HCT116 (cell line): ENCODE measurements at regions not wholly inside any gene's neighbourhood (a gene's known extent, or its start where the extent isn't known, plus 50 kb on each side); places are given as distances from the start of the nearest gene placed in this dataset.

Experiments
- ATAC-seq: fragments of 200-7000 bp; cut with Tn5 transposase; 2 replicates; pipeline ENCODE4 v1.9.1; 2020; ENCODE audit warnings: mild to moderate bottlenecking, moderate library complexity
- BruUV-seq: library from RNA; stranded (reverse); fragments of 400-500 nt; replicated peaks from 2 replicates; lab custom pipeline; 2021; lab: Mats Ljungman, UMichigan
- CTCF ChIA-PET: fragments of 300-600 bp; sonication (Branson Sonifier 250); formaldehyde crosslinking; loops from one replicate; lab custom pipeline; 2021; ENCODE audit warnings: antibody characterized with exemption; lab: Charles Lee
- POLR2A ChIA-PET: fragments of 300-600, 350-600 bp; sonication (Branson Sonifier 250); formaldehyde crosslinking; loops from one replicate; lab custom pipeline; 2021; ENCODE audit warnings: antibody characterized with exemption; lab: Charles Lee
- RAD21 ChIA-PET, 2 experiments: fragments of 300-600 bp; sonication (Branson Sonifier 250); formaldehyde crosslinking; loops; one replicate each; lab custom pipeline; 2023; ENCODE audit warnings: low total read pairs in 2 of 2; ENCODE audit not compliant: uncharacterized antibody in 2 of 2, unreplicated experiment in 2 of 2, low non-redundant PET in 1 of 2; lab: Charles Lee
- DNase-seq: peaks from one replicate; pipeline ENCODE4 v3.0.0-alpha.2; 2010; ENCODE audit warnings: low read depth, low spot score
- H2AFZ ChIP-seq: fragments of 200-600 bp; shearing (Covaris generic), sonication (generic); 2 replicates; pipeline ENCODE4 v1.6.1; 2017; ENCODE audit warnings: low read depth, mixed run types, mixed read lengths, antibody characterized with exemption, low read length; ENCODE audit not compliant: poor library complexity, severe bottlenecking
- H3K27ac ChIP-seq: 2 replicates; pipeline ENCODE4 v1.5.1; 2012; ENCODE audit warnings: low read depth, low read length
- H3K27me3 ChIP-seq: fragments of 200-600 bp; sonication (generic); 2 replicates; pipeline ENCODE4 v1.6.1; 2016; ENCODE audit warnings: mixed run types, low read length, mixed read lengths; ENCODE audit not compliant: insufficient read depth
- H3K36me3 ChIP-seq, 2 experiments: fragments of 200-500 bp in 1 of 2; fragments of 200-600 bp in 1 of 2; sonication (Bioruptor generic) in 1 of 2; sonication (generic) in 1 of 2; 2 replicates each; pipeline versions ENCODE4 v1.5.1 to v1.6.1; 2014 to 2016; ENCODE audit warnings: low read length in 2 of 2, inconsistent platforms in 1 of 2, mixed read lengths in 1 of 2, mixed run types in 1 of 2; ENCODE audit not compliant: insufficient read depth in 2 of 2, control insufficient read depth in 1 of 2
- H3K4me1 ChIP-seq, 2 experiments: fragments of 200-600 bp in 1 of 2; sonication (generic) in 1 of 2; 2 replicates each; pipeline versions ENCODE4 v1.5.1 to v1.6.1; 2012 to 2017; ENCODE audit warnings: low read length in 2 of 2, inconsistent platforms in 1 of 2, mild to moderate bottlenecking in 1 of 2, mixed read lengths in 1 of 2, mixed run types in 1 of 2, moderate library complexity in 1 of 2; ENCODE audit not compliant: insufficient read depth in 2 of 2, control insufficient read depth in 1 of 2
- H3K4me2 ChIP-seq: fragments of 200-600 bp; sonication (generic); 2 replicates; pipeline ENCODE4 v1.6.1; 2017; ENCODE audit warnings: mixed run types, low read length, mixed read lengths
- H3K4me3 ChIP-seq, 2 experiments: fragments of 200-600 bp in 1 of 2; sonication (generic) in 1 of 2; replicated peaks in 1 of 2; 2 replicates each; pipeline ENCODE4 v1.5.1; 2011 to 2016; ENCODE audit warnings: low read length in 2 of 2, control low read depth in 1 of 2, low read depth in 1 of 2, mild to moderate bottlenecking in 1 of 2, mixed read lengths in 1 of 2, mixed run types in 1 of 2
- H3K79me2 ChIP-seq: fragments of 200-600 bp; sonication (generic); 2 replicates; pipeline ENCODE4 v1.6.1; 2017; ENCODE audit warnings: mild to moderate bottlenecking, mixed run types, low read length, moderate library complexity, mixed read lengths; ENCODE audit not compliant: insufficient read depth
- H3K9ac ChIP-seq: fragments of 200-600 bp; sonication (generic); 2 replicates; pipeline ENCODE4 v1.6.1; 2016; ENCODE audit warnings: low read length, mixed read lengths
- H3K9me2 ChIP-seq: fragments of 200-600 bp; sonication (generic), shearing (Covaris generic); 2 replicates; pipeline ENCODE4 v1.6.1; 2017; ENCODE audit warnings: mixed run types, mild to moderate bottlenecking, moderate library complexity; ENCODE audit not compliant: insufficient read depth
- H3K9me3 ChIP-seq, 2 experiments: fragments of 200-500 bp in 1 of 2; fragments of 200-600 bp in 1 of 2; sonication (Bioruptor generic) in 1 of 2; sonication (generic) in 1 of 2; 2 replicates each; pipeline ENCODE4 v1.6.1; 2014 to 2017; ENCODE audit warnings: low read length in 2 of 2, mixed read lengths in 2 of 2, inconsistent platforms in 1 of 2, low read depth in 1 of 2, mild to moderate bottlenecking in 1 of 2, mixed run types in 1 of 2, moderate library complexity in 1 of 2; ENCODE audit not compliant: control insufficient read depth in 1 of 2, insufficient read depth in 1 of 2
- H4K20me1 ChIP-seq: fragments of 200-600 bp; sonication (generic), shearing (Covaris generic); 2 replicates; pipeline ENCODE4 v1.6.1; 2017; ENCODE audit warnings: mixed run types, mild to moderate bottlenecking, moderate library complexity; ENCODE audit not compliant: insufficient read depth
- EGR1 ChIP-seq: IDR thresholded peaks from 2 replicates; pipeline ENCODE4 v1.6.1; 2012; ENCODE audit warnings: low read depth
- ELF1 ChIP-seq: IDR thresholded peaks from 2 replicates; pipeline ENCODE4 v1.6.1; 2012; ENCODE audit warnings: low read depth, borderline replicate concordance
- EZH2 ChIP-seq: fragments of 200-600 bp; sonication (generic); IDR thresholded peaks from 2 replicates; pipeline ENCODE4 v1.6.1; 2017; ENCODE audit warnings: antibody characterized with exemption, mixed run types
- EZH2phosphoT487 ChIP-seq: fragments of 200-600 bp; IDR thresholded peaks from 2 replicates; pipeline ENCODE4 v1.6.1; 2018; ENCODE audit warnings: antibody characterized with exemption, borderline replicate concordance
- FOSL1 ChIP-seq: IDR thresholded peaks from 2 replicates; pipeline ENCODE4 v1.6.1; 2012; ENCODE audit warnings: low read depth
- POLR2A ChIP-seq: IDR thresholded peaks from 2 replicates; pipeline ENCODE4 v1.7.0; 2011; ENCODE audit warnings: borderline replicate concordance; ENCODE audit not compliant: insufficient read depth, insufficient read length; ENCODE audit errors: extremely low read depth
- POLR2AphosphoS5 ChIP-seq: IDR thresholded peaks from 2 replicates; pipeline ENCODE4 v1.6.1; 2011; ENCODE audit warnings: mild to moderate bottlenecking, low read depth, low read length, moderate library complexity
- RAD21 ChIP-seq: IDR thresholded peaks from 2 replicates; pipeline ENCODE4 v1.6.1; 2012; ENCODE audit warnings: low read depth, mild to moderate bottlenecking
- SIN3A ChIP-seq: IDR thresholded peaks from 2 replicates; pipeline ENCODE4 v1.6.1; 2012; ENCODE audit warnings: low read depth
- SP1 ChIP-seq: IDR thresholded peaks from 2 replicates; pipeline ENCODE4 v1.6.1; 2012; ENCODE audit warnings: low read depth
- SRF ChIP-seq: IDR thresholded peaks from 2 replicates; pipeline ENCODE4 v1.6.1; 2012; ENCODE audit warnings: low read depth
- TCF7L2 ChIP-seq: IDR thresholded peaks from 2 replicates; pipeline ENCODE4 v1.7.0; 2011; ENCODE audit warnings: borderline replicate concordance, inconsistent platforms; ENCODE audit not compliant: insufficient read depth, insufficient read length; ENCODE audit errors: extremely low read depth
- YY1 ChIP-seq: IDR thresholded peaks from 2 replicates; pipeline ENCODE4 v1.6.1; 2011; ENCODE audit warnings: low read length, low read depth, moderate library complexity, mild to moderate bottlenecking; ENCODE audit not compliant: insufficient replicate concordance; ENCODE audit errors: extremely low read depth
- ZFX ChIP-seq: fragments of 450-650 bp; IDR thresholded peaks from 2 replicates; pipeline ENCODE4 v1.6.1; 2017
- intact Hi-C: fragments of 100-400 bp; cut with micrococcal nuclease; formaldehyde crosslinking; loops from 2 replicates; pipeline ENCODE4 v1.10.0; 2022
- TF ChIP-seq, protein P1 (sequence below): IDR thresholded peaks from 2 replicates; pipeline ENCODE4 v1.6.1; 2012
- TF ChIP-seq, protein P2 (sequence below): IDR thresholded peaks from 2 replicates; pipeline ENCODE4 v1.6.1; 2011; ENCODE audit warnings: mild to moderate bottlenecking, low read length, moderate library complexity; ENCODE audit not compliant: insufficient replicate concordance; ENCODE audit errors: extremely low read depth
- TF ChIP-seq, protein P3 (sequence below): IDR thresholded peaks from 2 replicates; pipeline ENCODE4 v1.6.1; 2012; ENCODE audit warnings: low read depth

DNA sequence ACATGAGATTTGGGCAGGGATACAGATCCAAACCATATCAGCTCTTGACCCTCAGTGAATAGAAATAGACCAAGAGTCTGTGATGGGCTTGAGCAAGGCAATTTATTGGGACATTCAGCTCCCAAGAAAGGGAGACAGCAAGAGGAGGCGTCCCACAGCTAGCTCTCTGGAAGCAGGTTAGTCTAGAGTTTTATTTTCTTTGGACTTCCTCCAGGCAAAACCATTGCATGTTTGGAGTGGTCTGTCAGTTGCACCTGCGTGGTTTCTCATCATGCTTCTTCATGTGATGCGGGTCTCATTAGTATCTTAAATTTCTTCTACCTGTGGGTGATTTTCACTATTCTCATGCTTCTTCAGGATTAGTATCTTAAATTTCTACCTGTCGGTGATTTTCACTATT is 1530.6 kb downstream of the PLA2G4A start:
- Histone ChIP-seq H3K4me2 (no peak overlapping the region), H3K79me2 (no peaks in the 10 kb centered on the region), H3K27me3 (no peaks in the 10 kb centered on the region), H3K9ac (no peak overlapping the region), H3K9me3 (no peaks in the 10 kb centered on the region), H3K27ac (no peak overlapping the region), H2AFZ (no peak overlapping the region), H3K9me2 (no peaks in the 10 kb centered on the region), H3K4me3 (no peak overlapping the region), H4K20me1 (no peaks in the 10 kb centered on the region), H3K36me3 (no peaks in the 10 kb centered on the region), H3K4me1 (no peaks in the 10 kb centered on the region)
- ChIA-PET RAD21 (no interaction called here), POLR2A (no interaction called here), CTCF (no interaction called here)
- ATAC-seq: no peak
- intact Hi-C loops: no loop called here
- DNase-seq: no peak
- TF ChIP-seq POLR2AphosphoS5: no peak
- no peak for TF ChIP-seq ELF1
- TF ChIP-seq EGR1: no peak
- TF ChIP-seq, protein P1, sequence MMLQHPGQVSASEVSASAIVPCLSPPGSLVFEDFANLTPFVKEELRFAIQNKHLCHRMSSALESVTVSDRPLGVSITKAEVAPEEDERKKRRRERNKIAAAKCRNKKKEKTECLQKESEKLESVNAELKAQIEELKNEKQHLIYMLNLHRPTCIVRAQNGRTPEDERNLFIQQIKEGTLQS: no peak
- TF ChIP-seq TCF7L2: no peak
- TF ChIP-seq FOSL1: no peak
- no peak for TF ChIP-seq EZH2phosphoT487
- TF ChIP-seq YY1: no peak
- no TSS peak for BruUV-seq

DNA sequence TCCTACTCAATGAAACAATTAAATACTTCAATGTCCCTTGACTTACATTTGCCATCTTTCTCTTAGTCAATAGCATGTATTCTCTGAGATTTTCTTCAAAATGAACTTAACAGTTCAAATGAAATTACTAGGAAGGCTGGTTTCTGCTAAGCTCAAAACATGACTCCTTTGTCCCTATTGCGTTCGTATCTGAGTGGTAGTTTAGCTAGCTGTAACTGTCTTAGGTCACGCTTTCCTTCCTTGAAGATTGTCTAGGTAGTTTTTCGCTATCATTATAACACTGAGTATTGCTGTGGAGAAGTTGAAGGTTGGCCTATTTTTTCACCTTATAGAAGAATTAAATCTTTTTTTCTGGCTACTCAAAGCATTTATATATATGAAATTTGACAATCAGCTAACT is 1535.2 kb downstream of the PLA2G4A start:
- RAD21 ChIA-PET: no interaction called here
- H3K4me2 ChIP-seq: no peak overlapping the region
- no peak overlapping the region for H3K27ac ChIP-seq
- no peaks in the 10 kb centered on the region for H3K9me3 ChIP-seq
- no peaks in the 10 kb centered on the region for H3K79me2 ChIP-seq
- H3K36me3 ChIP-seq: no peaks in the 10 kb centered on the region
- BruUV-seq: no TSS peak
- H3K27me3 ChIP-seq: no peaks in the 10 kb centered on the region
- CTCF ChIA-PET: no interaction called here
- no peak for DNase-seq
- no peaks in the 10 kb centered on the region for H3K4me1 ChIP-seq
- no peak overlapping the region for H2AFZ ChIP-seq
- no peak overlapping the region for H3K4me3 ChIP-seq
- POLR2A ChIA-PET: no interaction called here
- H3K9ac ChIP-seq: no peak overlapping the region
- TF ChIP-seq POLR2AphosphoS5 (no peak), SIN3A (no peak), FOSL1 (no peak), EZH2phosphoT487 (no peak), EGR1 (no peak), EZH2 (no peak), POLR2A (no peak), RAD21 (no peak), SP1 (no peak), ZFX (no peak), SRF (no peak), ELF1 (no peak)
- TF ChIP-seq, protein P2, sequence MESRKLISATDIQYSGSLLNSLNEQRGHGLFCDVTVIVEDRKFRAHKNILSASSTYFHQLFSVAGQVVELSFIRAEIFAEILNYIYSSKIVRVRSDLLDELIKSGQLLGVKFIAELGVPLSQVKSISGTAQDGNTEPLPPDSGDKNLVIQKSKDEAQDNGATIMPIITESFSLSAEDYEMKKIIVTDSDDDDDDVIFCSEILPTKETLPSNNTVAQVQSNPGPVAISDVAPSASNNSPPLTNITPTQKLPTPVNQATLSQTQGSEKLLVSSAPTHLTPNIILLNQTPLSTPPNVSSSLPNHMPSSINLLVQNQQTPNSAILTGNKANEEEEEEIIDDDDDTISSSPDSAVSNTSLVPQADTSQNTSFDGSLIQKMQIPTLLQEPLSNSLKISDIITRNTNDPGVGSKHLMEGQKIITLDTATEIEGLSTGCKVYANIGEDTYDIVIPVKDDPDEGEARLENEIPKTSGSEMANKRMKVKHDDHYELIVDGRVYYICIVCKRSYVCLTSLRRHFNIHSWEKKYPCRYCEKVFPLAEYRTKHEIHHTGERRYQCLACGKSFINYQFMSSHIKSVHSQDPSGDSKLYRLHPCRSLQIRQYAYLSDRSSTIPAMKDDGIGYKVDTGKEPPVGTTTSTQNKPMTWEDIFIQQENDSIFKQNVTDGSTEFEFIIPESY: no peak
- TF ChIP-seq, protein P3, sequence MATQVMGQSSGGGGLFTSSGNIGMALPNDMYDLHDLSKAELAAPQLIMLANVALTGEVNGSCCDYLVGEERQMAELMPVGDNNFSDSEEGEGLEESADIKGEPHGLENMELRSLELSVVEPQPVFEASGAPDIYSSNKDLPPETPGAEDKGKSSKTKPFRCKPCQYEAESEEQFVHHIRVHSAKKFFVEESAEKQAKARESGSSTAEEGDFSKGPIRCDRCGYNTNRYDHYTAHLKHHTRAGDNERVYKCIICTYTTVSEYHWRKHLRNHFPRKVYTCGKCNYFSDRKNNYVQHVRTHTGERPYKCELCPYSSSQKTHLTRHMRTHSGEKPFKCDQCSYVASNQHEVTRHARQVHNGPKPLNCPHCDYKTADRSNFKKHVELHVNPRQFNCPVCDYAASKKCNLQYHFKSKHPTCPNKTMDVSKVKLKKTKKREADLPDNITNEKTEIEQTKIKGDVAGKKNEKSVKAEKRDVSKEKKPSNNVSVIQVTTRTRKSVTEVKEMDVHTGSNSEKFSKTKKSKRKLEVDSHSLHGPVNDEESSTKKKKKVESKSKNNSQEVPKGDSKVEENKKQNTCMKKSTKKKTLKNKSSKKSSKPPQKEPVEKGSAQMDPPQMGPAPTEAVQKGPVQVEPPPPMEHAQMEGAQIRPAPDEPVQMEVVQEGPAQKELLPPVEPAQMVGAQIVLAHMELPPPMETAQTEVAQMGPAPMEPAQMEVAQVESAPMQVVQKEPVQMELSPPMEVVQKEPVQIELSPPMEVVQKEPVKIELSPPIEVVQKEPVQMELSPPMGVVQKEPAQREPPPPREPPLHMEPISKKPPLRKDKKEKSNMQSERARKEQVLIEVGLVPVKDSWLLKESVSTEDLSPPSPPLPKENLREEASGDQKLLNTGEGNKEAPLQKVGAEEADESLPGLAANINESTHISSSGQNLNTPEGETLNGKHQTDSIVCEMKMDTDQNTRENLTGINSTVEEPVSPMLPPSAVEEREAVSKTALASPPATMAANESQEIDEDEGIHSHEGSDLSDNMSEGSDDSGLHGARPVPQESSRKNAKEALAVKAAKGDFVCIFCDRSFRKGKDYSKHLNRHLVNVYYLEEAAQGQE: no peak
- TF ChIP-seq, all 23 proteins: peak for 0
- H4K20me1 ChIP-seq: no peaks in the 10 kb centered on the region
- ATAC-seq: no peak
- intact Hi-C loops: no loop called here
- no peaks in the 10 kb centered on the region for H3K9me2 ChIP-seq
